GM19025 (cell line): ENCODE measurements at regions not wholly inside any gene's neighbourhood (a gene's known extent, or its start where the extent isn't known, plus 50 kb on each side); places are given as distances from the start of the nearest gene placed in this dataset.
A peak's percentile ranks its signal among the peaks of the same experiment; 100 is the strongest.

Experiments used
- ATAC-seq: cut with Tn5 transposase; IDR thresholded peaks from one replicate; pipeline ENCODE4 v1.9.1; 2021; ENCODE audit warnings: mild to moderate bottlenecking, low read depth, moderate library complexity; ENCODE audit not compliant: unreplicated experiment

DNA sequence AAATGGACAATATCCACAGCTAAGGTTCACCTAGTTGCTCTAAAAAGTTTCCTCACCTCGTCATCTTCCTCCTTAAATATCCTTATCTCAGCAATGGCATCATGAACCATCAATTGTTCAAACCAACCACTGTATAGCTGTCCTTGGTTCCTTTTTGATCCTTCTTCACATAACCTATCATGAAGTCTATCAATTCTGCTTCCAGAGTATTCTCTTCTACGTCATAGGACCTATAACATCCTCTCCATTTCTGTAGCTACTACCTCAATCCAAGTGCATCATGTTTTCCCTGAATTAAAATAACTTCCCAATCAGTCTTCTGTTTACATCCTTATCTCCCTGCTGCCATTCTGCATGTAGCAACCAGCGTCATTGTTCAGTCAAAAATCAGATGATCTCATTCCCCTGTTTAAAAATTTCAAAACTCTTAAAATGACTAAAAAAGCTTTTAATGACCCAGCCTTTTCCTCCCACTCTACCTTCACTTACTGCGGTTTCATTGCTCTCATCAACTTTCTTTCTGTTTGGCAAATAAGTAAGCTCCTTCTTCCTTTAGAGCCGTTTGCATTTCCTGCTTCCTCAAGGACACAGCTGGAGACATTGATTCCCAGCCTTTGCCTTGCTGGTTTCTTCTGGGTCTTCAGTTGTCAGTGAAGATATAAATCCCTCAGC lies 223.9 kb upstream of the MIR17HG start:
- no peak for ATAC-seq

DNA sequence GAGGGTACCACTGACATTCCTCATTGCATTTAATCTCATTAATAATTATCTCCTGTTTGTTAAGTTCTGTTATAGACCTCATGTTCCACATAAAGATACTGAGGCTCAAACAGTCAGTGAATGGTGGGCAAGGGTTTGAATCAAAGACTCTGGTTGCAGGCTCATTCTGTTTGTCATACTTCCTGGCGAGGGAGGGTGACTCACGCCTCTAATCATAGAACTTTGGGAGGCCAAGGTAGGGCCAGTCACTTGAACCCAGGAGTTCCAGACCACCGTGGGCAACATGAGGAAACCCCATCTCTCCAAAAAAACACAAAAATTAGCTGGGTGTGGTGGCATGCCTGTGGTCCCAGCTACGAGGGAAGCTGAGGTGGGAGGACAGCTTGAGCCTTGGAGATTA lies 220.7 kb upstream of the MIR17HG start:
- no peak for ATAC-seq

DNA sequence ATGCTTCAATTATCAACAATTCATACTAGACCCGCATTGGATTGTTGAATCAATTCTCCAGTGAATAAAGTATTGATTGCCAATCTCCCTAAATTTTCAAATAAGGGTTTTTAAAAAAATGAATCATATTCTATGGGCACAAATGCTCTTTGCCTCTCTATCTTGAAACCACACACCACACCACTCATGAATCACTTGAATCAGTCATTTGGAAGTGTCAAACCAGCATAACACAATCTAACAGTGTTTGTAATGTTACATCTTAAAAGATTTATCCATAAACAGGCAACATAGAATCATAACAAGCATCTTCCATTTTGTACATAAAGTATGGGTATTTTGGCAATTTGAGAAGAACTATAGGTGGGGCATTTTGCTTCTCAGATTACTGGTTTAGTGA lies 219.5 kb upstream of the MIR17HG start:
- no peak for ATAC-seq

DNA sequence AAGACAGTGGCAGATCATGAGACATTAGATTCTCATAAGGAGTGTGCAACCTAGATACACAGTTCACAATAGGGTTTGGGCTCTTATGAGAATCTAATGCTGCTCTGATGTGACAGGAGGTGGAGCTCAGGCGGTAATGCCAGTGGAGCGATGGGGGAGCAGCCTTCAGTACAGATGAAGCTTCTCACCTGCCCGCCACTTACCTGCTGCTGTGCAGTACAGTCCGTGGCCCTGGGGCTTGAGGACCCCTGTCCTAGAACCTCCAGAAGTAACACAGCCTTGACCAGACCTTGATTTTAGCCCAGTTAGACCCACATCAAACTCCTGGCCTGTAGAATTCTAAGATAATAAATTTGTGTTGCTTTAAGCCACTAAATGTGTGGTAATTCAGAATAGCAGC lies 215.1 kb upstream of the MIR17HG start:
- ATAC-seq = no peak

DNA sequence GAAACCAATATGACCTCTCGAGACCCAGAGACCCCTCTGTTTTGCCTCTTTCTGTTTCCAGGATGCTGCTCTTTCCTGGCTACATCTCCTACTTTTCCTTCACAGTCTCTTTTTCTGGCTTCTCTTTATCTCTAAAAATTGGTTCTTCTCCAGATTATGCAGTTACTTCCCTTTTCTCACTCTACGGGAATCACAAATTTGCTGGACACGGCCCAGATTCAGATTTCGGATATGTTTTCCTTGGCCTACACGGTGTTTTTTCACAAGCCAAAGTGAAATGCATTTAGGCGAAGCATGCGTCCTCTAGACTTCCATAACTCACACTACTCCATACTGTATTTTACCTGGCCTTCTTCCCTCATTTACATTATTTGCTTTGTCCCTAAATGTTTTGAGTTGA lies 214.7 kb upstream of the MIR17HG start:
- ATAC-seq = no peak

DNA sequence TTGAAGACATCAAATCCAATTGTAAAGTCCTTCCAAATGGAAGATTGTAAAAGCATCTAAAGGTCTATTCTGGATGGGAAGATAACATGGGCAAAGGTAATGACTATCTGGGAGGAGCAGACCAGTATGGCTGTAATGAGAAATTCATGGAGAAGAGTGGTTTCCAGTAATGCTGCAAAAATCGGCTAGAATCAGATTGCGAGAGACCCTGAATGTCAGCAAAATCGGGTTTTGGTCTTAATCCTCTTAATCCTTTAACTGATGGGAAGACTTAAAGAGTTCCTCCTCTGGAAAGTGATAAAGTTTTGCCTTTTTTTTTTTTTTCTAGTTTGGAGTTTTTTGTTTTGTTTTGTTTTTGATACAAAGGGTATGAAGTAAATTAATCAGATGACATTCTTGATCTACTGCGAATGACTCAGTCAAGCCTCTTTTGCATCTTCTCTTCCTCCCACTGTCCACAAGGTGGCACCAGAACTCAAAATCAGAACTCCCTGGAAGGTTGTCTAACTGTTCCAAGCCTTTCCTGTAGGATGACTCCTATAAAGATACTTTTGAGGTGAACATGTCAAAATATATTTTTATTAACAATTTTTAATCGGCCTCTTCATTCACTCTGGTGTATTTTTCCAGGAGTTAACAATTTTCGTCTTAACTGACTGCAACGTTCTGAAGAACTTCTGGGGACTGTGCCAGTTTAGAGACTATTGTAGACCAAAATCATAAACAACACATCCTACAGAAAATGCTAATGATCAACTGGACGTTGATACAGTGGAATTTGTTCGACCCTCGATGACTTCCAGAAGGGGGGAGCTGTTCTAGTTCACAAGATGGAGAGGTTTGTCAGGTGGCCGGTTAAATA lies 213.3 kb upstream of the MIR17HG start:
- ATAC-seq = peak; percentile 78

DNA sequence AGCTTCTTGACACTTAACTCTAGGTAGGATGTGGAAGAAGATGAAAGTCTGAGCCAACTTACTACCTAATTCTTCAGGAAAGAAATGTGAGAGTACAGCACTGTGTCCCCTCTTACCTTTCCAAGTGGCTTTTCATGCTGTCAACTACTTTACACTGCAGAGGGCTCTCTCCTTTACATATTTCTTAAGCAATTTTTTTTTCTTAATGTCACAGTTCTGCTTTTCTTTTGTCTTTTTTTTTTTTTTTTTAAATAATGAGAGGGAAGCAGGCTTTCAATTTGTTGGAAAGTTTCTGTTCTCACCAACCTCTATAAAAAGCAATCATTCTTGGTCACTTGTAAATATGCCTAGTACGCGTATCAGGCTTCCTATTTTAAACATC lies 212.7 kb upstream of the MIR17HG start:
- no peak for ATAC-seq

DNA sequence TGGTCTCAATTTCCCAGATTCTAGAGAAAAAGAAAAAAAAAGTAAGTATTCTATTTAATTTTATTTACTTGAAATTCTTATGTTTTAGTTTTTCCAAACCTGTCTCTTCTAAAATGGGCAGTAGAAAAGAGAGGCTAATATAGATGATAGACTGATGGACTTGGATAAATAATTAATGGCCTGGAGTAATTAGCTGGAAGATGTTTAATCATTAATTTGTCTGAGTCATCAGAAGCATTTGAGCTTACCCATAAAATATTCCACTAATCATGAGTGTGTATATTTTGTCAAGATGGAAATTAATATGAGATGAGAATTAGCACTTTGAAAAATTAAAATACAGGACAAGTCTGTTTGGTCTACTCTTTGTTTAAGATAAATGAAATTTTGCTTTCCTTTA lies 212.1 kb upstream of the MIR17HG start:
- no peak for ATAC-seq

DNA sequence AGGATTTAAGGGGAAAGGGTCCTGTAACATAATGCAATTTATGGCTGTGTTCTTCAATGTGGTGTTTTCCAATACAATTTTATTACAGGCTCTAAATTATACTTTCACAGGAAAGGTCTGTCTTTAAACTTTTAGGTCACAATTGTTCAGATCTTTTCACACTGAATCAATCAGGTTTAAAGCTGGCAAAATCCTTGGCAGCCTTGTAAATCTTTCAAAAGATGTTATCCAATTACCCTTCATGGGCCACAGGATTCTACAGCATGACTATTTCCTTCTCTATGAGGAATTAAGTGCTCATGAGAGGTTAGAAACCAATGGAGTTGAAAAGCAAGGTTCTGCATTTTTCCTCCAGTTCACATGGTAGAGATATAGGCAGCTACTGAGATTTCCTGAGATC lies 211.5 kb upstream of the MIR17HG start:
- ATAC-seq = no peak

DNA sequence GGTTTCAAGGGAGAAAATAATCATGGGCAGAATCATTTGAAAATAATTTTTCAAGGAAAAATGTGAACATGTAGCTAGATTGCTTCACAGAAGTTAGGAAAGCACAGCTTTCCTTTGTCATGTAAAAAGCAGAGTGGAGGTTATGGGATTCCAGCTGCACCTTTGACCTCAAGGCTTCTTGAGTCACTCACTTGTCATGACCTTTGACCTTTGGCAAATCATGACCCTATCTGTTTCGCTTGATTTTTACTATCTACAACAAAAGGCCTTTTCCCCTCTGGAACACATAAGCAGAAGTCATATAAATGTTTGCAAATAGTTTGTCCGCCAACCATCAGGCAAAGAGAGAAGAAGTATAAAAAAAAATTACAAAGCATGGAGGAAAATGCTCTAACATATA lies 210.7 kb upstream of the MIR17HG start:
- no peak for ATAC-seq

DNA sequence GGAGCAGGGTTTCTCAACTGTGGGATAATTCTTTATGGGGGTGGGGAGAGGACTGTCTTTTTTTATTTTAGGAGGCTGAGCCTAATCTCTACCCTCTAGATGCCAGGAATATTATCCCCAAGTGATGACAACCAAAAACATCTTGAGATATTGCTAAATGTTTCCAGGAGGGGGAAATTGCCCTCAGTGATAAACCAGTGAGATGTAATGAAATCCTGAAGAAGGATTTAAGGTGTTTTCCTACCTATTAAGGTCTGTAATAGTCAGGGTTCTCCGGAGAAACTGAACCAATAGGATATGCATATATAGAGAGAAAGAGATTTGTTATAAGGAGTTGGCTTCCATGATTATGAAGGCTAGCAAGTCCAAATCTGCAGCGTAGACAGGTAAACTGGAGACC lies 208.3 kb upstream of the MIR17HG start:
- ATAC-seq = no peak

DNA sequence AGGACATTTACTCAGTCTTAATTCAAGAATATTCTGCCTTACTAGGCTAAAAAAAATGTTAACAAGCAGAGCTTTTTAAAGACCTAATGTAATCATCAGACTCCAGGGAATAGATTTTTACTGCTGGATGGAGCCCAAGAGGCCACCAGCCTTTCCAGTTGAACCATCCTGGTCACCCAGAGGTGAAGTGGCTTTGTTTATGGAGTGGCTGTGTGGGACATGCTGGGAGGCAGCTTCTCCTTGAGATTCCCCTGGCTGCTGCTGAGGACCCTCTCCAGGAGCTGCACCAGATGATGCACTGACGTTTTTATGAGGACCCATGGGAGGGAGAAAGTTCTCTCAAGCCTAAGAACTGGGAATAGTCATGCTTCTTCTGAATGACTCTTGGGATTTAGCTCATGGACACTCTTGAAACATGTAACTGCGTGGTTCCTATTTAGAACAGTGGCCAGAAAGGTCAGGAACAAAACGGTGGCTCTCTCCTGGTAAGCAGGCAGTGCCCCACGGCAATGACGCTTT lies 205.9 kb upstream of the MIR17HG start:
- ATAC-seq = no peak

DNA sequence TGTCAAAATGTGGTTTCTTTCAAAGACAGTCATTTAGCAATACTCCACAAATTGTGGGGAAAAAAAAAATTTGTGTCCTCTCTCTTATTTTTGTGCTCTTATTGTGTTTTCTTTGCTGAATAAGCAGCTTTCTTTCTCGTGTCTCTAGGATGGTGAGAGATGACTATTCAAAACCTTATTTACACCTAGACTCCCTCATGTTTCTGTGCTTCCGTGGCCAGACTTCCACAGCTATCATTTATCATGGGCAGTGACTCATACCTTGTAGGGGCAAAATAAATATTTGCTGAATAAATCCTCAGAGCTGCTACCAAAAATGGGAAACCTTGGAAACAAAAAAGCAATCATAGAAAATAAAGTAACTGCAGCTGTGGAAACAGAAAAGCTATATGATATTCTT lies 204.9 kb upstream of the MIR17HG start:
- ATAC-seq = no peak

DNA sequence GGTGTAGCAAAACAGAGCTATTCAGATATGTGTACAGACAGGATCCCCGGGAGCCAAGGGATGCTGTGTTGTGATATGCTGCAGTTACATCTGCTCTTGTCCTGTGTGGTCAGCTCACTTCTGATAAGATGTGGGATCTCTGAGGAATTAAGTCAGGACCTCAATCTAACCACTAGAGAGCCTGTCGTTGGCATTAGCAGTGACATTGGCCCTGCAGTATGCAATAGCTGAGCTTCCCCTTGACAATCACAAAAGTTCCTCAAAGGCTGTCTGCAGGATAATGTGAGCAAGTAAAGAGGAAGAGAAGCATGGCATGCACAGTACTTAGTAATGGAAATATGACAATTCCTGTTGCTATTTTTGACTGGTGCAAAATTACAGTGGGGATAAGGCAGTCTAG lies 203.4 kb upstream of the MIR17HG start:
- no peak for ATAC-seq

DNA sequence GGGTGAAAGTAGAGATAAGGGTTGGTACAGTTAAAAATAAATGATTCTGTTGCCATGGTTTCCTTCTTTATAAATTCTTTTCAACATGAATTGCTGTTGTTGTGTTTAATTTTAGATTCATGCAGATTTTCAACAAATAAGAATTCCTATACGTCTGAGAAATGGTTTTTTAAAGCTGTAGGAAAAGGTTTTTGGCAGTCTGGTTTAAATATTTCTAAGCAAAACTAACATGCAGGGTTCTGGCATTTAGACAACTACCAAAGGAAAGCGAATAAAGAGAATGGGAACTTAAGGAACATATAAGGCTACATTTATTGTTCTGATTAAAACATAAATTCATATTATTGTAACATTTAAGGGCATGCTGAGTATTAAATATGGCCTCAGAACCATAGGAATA lies 203.0 kb upstream of the MIR17HG start:
- ATAC-seq = no peak

DNA sequence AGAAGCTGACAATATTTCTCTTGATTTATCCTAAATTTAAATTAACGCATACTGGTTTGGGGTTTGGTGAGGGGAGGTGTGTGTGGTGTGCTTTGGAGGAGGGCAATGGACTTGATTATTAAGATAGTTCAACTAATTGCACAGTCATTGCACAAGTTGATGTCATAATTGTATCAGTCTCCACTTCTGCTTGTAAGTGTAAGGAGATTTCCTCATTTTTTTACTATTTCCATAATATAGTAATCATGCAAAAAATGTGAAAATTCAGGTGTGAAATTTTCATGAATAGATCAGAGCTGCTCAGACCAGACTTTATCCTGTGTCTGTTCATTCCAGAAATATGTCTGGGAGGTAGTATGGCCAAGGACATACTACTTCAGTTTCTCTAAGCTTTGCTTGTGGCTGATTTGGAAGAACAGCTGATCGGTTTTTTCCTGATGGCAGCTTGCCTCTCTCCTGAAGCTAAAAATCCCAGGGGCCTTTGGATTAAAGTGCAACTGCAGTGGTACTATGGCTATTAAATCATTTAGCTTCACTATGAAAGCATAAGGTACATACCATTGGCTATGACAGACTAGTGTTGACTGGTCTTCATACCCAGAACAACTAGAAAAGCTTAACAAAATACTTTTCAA lies 201.8 kb upstream of the MIR17HG start:
- ATAC-seq = no peak

DNA sequence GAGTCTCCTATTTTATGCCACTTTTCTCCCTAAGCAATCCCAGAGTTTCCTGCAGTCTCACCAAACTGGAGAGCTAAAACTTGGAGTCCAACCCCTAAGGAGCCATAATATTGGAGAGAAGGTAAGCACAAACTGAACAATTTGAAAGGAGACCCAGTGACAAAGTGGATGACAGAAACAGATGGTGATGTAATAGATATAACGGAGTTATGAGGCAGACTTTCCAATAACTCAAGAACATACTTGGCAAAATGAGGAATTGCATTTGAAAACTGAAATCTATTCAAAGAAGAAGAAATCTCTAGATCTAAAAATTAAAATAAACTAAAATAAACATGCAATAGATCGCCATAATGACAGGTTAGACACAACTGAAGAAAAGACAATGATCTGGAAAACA lies 200.9 kb upstream of the MIR17HG start:
- no peak for ATAC-seq

DNA sequence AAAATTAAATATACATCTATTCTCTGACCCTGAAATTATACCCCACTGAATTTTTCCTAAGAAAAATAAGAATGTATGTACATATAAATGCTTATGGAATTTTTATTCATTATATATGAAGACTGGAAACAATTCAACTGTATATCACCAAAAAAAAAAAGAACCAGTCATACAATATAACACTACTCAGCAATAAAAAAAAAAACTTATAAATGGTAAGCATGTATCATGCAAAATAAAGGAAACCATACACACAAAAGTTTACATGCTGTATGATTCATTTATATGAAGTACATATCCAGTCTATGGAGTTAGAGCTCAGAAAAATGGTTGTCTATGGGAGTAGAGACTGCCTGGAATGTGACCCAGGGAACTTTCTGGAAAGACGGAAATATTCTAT lies 199.4 kb upstream of the MIR17HG start:
- no peak for ATAC-seq

DNA sequence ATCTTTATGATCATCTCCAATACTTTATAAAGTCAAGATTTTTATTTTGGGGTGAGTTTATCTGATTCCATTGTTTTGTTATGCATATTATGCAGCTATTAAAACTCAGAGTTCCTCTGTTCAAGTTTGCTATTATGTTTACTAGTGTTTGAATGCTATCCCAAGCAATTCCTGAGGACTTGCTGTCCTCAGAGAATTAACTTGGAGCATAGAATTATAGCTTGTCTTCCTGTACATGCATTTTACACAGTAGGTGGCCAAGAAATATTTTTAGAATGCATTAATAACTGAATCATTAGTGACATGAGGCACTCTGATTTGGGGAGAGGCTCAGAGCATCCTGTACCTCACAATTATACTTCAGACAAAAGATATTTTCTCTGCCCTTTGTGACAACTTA lies 195.6 kb upstream of the MIR17HG start:
- ATAC-seq = no peak

DNA sequence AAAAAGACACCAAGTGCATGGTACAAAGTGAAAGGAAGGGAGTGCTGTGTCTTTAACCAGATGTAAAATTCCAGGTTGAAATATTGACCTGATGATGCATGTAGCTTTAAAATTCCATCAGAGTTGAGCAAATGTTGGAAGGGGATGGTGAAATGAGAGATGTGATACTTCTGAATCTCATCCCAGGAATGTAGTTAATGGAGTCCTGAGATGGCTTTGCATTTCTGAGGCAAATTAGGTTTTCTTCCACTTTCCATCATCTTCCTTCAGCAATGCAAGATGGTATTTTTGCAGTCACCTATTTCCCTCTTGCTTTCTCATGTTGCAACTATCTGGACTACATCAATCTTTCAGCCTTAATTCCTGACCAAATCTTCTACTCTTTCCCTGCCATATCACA lies 194.1 kb upstream of the MIR17HG start:
- ATAC-seq = no peak

DNA sequence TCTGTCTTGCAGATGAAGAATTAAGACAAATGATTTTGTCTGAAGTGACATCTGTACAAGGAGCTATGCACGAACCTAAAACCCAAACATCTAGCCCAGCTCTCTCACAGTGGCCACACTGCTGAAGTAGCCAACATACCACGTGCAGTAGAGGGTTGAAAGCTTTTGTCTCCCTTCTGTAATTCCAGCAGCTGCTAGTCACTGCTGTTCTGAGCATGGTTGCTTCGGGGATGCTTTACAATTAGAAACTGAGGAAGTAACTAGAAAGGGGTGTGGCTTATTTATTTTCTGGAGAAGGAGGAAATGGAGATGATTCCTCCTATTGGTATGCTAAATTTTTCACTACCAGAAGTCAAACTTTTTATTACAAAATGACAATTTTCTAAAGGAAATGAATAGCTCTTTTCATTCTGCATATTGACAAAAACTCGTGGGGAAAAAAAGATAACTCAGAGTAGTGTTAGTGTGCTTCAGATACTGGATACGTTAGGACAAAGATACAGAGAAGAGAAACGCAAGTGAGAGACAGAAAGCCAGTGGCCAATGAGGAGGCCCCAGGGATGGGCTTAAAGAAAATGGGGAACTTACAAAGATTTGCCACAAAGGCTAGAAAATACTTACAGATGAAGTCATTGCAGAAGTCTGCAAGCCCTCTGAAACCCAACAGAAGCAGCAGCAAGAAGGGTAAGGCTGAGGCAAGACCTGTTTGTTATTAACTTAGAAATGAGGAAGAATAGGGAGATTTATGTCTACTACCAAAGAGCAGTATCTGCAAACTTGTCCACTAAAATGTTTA lies 192.7 kb upstream of the MIR17HG start:
- ATAC-seq = peak; percentile 82
